ENCODE measurements at regions not wholly inside any gene's neighbourhood (a gene's known extent, or its start where the extent isn't known, plus 50 kb on each side); places are given as distances from the start of the nearest gene placed in this dataset.
A peak's percentile ranks its signal among the peaks of the same experiment; 100 is the strongest.

DNA sequence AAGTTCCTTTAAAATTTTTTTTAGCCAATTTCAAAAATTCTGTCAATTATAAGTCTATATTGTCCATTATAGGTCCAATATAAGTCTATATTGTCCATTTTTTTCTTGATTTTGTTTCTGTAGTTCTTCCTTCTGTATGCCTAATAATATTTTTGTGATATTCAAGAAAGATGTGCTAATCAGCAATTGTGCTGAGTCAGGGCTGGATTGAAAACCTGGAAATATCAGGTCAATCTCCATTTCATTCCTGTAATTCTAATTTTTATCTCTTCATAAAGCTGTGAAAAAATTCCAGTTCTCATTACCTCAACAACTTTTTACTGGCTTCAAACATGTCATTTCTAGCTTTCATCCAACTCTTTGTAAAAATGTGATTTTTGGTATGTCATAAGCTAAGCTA lies 353.7 kb downstream of the SLITRK6 start:
- H3K27me3 ChIP-seq (ENCODE audit: insufficient read depth, low read length) = no peaks in the 10 kb centered on the region
- peaks cover 14% of the 10 kb centered on the region for H3K4me1 ChIP-seq (ENCODE audit: insufficient read depth, low read length, severe bottlenecking)
- no peak overlapping the region for H2AFZ ChIP-seq (ENCODE audit: low read length)
- H3K4me2 ChIP-seq (ENCODE audit: low read length) = no peak overlapping the region
- H3K9me3 ChIP-seq (ENCODE audit: low read length) = no peaks in the 10 kb centered on the region
- no peak overlapping the region for H3K27ac ChIP-seq (ENCODE audit: low read depth, low read length, poor library complexity, severe bottlenecking)
- no peak overlapping the region for H3K9ac ChIP-seq (ENCODE audit: low read length)
- no peaks in the 10 kb centered on the region for H3K79me2 ChIP-seq (ENCODE audit: insufficient read depth, low read length)
- H3F3A ChIP-seq (ENCODE audit: insufficient read depth, low read length) = no peaks in the 10 kb centered on the region
- H4K20me1 ChIP-seq (ENCODE audit: insufficient read depth, low read length) = no peaks in the 10 kb centered on the region
- TF ChIP-seq, protein P1, sequence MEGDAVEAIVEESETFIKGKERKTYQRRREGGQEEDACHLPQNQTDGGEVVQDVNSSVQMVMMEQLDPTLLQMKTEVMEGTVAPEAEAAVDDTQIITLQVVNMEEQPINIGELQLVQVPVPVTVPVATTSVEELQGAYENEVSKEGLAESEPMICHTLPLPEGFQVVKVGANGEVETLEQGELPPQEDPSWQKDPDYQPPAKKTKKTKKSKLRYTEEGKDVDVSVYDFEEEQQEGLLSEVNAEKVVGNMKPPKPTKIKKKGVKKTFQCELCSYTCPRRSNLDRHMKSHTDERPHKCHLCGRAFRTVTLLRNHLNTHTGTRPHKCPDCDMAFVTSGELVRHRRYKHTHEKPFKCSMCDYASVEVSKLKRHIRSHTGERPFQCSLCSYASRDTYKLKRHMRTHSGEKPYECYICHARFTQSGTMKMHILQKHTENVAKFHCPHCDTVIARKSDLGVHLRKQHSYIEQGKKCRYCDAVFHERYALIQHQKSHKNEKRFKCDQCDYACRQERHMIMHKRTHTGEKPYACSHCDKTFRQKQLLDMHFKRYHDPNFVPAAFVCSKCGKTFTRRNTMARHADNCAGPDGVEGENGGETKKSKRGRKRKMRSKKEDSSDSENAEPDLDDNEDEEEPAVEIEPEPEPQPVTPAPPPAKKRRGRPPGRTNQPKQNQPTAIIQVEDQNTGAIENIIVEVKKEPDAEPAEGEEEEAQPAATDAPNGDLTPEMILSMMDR (IDR thresholded peaks at IDR 0.05; ENCODE audit: low read length) = no peak
- no peak for TF ChIP-seq EZH2 (IDR thresholded peaks at IDR 0.05; ENCODE audit: borderline replicate concordance, low read length)
- no peaks in the 10 kb centered on the region for H3K9me2 ChIP-seq (ENCODE audit: low read depth, low read length)
- H3K36me3 ChIP-seq (ENCODE audit: insufficient read depth, low read length) = no peaks in the 10 kb centered on the region
- H3K4me3 ChIP-seq (ENCODE audit: low read depth, low read length, poor library complexity, severe bottlenecking) = no peak overlapping the region

DNA sequence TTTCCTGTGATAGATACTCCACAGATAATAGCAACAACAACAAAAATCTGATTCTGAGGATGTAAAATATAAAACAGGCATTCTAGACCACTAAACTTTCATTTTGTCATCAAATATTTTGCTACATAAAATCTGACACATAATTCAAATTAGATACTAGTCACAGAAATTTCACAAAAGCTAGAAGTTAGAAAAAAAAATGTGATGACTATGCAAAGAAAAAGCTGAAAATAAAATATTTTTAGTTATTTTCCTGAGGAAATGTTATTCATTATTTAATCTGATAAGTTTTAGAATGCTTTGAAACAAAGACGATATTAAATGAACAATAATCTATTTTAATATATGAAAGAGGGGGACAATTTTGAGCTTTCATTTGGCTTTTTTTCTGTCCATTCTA lies 357.2 kb downstream of the SLITRK6 start:
- H3K4me2 ChIP-seq (ENCODE audit: low read length) = no peak overlapping the region

DNA sequence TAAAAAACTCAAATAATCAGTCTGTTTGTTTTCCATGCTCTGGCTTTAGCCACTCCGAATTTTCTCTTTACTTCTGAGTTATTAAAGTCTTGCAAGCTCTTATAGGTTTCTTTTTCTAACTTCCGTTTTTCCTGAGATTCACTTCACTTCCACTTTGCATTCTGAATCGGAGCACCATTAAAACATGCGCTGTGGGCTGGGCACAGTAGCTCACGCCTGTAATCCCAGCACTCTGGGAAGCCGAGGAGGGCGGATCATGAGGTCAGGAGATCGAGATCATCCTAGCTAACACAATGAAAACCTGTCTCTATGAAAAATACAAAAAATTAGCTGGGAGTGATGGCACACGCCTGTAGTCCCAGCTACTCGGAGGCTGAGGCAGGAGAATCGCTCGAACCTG lies 357.9 kb downstream of the SLITRK6 start:
- no peaks in the 10 kb centered on the region for H4K20me1 ChIP-seq (ENCODE audit: insufficient read depth, low read length)
- peaks cover 25% of the 10 kb centered on the region for H3K4me1 ChIP-seq (ENCODE audit: insufficient read depth, low read length, severe bottlenecking)
- no peaks in the 10 kb centered on the region for H3K9me2 ChIP-seq (ENCODE audit: low read depth, low read length)
- H3K27me3 ChIP-seq (ENCODE audit: insufficient read depth, low read length) = no peaks in the 10 kb centered on the region
- peak overlapping the region; percentile 40 for H3K4me2 ChIP-seq (ENCODE audit: low read length)
- TF ChIP-seq, protein P1 (IDR thresholded peaks at IDR 0.05; ENCODE audit: low read length) = no peak
- TF ChIP-seq EZH2 (IDR thresholded peaks at IDR 0.05; ENCODE audit: borderline replicate concordance, low read length) = no peak
- H3K79me2 ChIP-seq (ENCODE audit: insufficient read depth, low read length) = no peaks in the 10 kb centered on the region
- no peaks in the 10 kb centered on the region for H3F3A ChIP-seq (ENCODE audit: insufficient read depth, low read length)
- H3K36me3 ChIP-seq (ENCODE audit: insufficient read depth, low read length) = no peaks in the 10 kb centered on the region
- H2AFZ ChIP-seq (ENCODE audit: low read length) = peak overlapping the region; percentile 94
- H3K4me3 ChIP-seq (ENCODE audit: low read depth, low read length, poor library complexity, severe bottlenecking) = peak overlapping the region; percentile 32
- no peak overlapping the region for H3K27ac ChIP-seq (ENCODE audit: low read depth, low read length, poor library complexity, severe bottlenecking)
- no peaks in the 10 kb centered on the region for H3K9me3 ChIP-seq (ENCODE audit: low read length)
- H3K9ac ChIP-seq (ENCODE audit: low read length) = no peak overlapping the region

More for the DNA sequence above, 357.2 kb downstream of the SLITRK6 start:
- H3K9me3 ChIP-seq (ENCODE audit: low read length) = no peaks in the 10 kb centered on the region
- no peak overlapping the region for H3K9ac ChIP-seq (ENCODE audit: low read length)
- H2AFZ ChIP-seq (ENCODE audit: low read length) = no peak overlapping the region
- peaks cover 25% of the 10 kb centered on the region for H3K4me1 ChIP-seq (ENCODE audit: insufficient read depth, low read length, severe bottlenecking)
- H4K20me1 ChIP-seq (ENCODE audit: insufficient read depth, low read length) = no peaks in the 10 kb centered on the region
- H3K36me3 ChIP-seq (ENCODE audit: insufficient read depth, low read length) = no peaks in the 10 kb centered on the region
- TF ChIP-seq, protein P1 (IDR thresholded peaks at IDR 0.05; ENCODE audit: low read length) = no peak
- TF ChIP-seq EZH2 (IDR thresholded peaks at IDR 0.05; ENCODE audit: borderline replicate concordance, low read length) = no peak
- H3K27me3 ChIP-seq (ENCODE audit: insufficient read depth, low read length) = no peaks in the 10 kb centered on the region
- no peaks in the 10 kb centered on the region for H3F3A ChIP-seq (ENCODE audit: insufficient read depth, low read length)
- no peak overlapping the region for H3K27ac ChIP-seq (ENCODE audit: low read depth, low read length, poor library complexity, severe bottlenecking)
- H3K79me2 ChIP-seq (ENCODE audit: insufficient read depth, low read length) = no peaks in the 10 kb centered on the region
- H3K9me2 ChIP-seq (ENCODE audit: low read depth, low read length) = no peaks in the 10 kb centered on the region
- H3K4me3 ChIP-seq (ENCODE audit: low read depth, low read length, poor library complexity, severe bottlenecking) = no peak overlapping the region
